ENCODE measurements at regions not wholly inside any gene's neighbourhood (a gene's known extent, or its start where the extent isn't known, plus 50 kb on each side); places are given as distances from the start of the nearest gene placed in this dataset.

DNA sequence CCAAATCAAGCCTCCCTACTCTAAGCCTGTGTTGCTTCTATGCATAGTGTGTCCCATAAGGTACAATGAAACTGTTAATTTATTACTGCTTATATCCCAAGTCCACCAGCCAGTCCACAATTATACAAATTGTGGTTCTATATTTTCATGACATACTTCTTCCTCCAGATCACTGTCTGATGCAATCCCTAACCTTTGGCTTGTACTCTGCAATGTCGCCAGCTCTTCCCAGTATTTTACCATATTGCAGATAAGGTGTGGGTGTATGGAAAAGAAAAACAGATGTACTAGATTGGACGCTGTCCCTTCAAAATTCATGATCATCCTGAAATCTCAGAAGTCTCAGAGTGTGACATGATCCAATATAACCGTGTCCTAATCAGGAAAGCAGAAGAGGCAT is 286.2 kb downstream of the GASK1B start:
- DNase-seq (ENCODE audit: low spot score), result no peak

GRCh38 chr4:157885811-157886210 is 287.0 kb downstream of the GASK1B start:
- DNase-seq (ENCODE audit: low spot score), result no peak

GRCh38 chr4:157882901-157883300 is 289.9 kb downstream of the GASK1B start:
- DNase-seq (ENCODE audit: low spot score), result no peak

DNA sequence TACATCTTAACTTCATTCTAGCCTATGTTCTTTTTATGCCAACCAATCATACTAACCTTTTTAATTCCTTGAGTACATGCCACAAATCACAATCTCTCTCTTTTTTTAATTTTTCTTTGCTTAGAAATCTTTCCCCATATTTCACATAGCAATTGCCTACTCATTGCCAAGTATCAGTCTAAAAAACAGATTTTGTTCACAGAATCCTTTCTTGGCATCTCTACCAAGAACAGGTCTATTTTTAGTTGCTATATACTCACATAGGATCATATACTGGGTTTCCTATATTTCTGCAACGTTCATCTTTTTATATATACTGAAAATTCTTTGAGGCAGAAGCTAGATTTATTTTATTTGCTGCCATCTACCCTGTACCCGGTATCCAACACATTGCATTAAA is 292.1 kb downstream of the GASK1B start:
- no peak for DNase-seq (ENCODE audit: low spot score)

GRCh38 chr4:157854819-157855218 is 318.0 kb downstream of the GASK1B start:
- no peak for DNase-seq (ENCODE audit: low spot score)

DNA sequence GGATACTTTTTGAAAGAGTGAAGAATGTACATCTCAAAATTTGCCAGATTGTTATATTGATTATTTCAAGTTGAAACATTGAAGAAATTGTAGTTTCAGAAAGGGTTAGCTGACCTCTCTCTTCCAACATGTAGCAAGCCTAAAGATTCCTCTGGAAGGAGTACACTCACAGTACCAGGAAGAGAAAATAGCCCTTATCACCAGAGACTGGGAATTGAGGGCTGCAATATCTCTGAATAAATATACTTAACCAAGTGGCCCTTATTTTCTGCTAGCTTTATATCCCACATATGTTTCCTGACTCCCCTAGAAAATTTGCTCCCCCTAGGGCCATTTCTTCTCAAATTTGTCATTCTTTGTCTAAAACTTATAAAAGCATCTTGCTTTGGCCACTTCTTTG is 332.2 kb downstream of the GASK1B start:
- no peak for DNase-seq (ENCODE audit: low spot score)

- no peak for DNase-seq (ENCODE audit: low spot score)
Measured at GRCh38 chr4:157840034-157840433, 332.8 kb downstream of the GASK1B start.

DNA sequence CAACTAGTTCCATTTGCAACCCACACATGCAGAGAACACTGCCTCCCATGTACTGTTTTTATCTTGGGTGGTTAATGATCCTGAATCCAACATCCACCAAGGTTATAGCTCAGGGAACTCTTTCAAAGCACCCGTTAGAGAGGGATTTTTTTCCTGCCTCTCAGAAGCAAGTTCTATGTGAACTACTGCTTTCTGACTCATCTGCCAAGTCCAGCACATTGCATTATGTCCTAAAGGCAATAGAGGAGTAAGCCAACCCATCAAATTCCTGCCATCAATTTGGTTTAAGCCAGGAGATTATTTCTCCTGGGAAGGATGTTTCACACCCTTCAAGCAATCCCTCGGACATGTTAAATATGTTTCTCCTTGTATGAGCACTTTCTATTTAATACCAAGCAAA is 334.5 kb downstream of the GASK1B start:
- DNase-seq (ENCODE audit: low spot score), result no peak

DNA sequence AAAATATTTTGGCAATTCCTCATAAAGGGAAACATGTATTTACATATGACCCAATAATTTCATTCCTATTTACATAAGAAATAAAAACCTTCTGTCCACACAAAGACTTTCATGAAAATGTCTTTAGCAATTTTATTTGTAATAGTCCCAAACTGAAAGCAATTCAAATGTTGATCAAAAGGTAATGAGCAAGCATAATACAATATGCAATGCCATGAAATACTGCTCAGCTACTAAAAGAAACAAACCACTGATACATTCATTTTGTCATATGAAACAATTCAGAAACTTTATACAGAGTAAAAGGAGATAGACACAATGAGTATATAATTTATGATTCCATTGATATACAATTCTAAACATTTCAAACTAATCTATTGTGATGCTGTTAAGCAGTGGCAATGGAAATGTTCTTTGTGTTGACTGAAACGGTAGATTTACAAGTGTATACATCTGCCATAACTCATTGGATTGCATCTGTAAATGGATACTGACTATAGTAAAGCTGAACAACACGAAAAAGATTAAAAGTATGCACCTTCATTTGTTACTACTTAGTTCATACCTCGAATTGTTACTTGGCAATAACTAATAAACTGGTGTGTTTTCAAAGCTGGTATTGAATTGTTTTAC is 335.6 kb downstream of the GASK1B start:
- DNase-seq (ENCODE audit: low spot score), result no peak

GRCh38 chr4:157832596-157832995 is 340.2 kb downstream of the GASK1B start:
- no peak for DNase-seq (ENCODE audit: low spot score)

- DNase-seq (ENCODE audit: low spot score), result no peak
Measured at GRCh38 chr4:157824021-157824420, 348.8 kb downstream of the GASK1B start.

- no peak for DNase-seq (ENCODE audit: low spot score)
Measured at GRCh38 chr4:157821814-157822213, 351.0 kb downstream of the GASK1B start.

DNA sequence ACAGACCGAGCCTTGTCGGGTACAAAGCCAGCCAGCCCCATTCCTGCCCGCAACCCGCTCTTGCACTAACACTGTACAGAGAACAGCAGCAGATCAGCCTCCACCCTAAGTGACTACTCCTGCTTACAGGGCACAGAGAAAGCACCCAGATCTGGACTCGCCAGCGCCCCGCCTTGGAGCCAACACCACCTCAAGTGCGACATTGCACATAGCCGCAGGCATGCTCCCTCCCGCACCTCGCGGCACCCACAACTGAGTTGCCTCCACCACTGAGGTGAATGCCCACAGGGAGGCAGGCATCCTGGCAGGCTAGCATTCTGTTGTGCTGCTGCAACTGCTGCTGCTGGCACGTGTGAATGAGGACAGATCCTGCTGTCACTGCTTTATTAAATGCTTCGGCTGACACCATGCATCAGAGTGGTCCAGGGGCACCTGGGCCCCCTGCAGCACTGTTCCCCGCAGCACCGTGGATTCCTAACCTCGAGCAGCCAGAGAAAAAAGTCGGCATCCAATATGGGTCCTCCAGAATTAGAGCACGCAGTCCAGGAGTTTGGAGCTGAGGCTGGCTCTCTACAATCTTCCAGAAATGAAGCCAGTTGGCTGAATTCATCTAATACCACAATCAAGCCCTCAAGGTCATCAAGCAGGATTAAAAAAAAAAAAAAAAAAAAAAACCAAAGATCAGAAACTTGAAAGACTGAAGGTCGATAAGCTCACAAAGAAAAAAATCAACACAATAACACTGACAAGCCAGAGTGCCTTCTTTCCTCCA is 352.9 kb downstream of the GASK1B start:
- DNase-seq (ENCODE audit: low spot score), result no peak

GRCh38 chr4:157818946-157819692 is 353.7 kb downstream of the GASK1B start:
- no peak for DNase-seq (ENCODE audit: low spot score)

DNA sequence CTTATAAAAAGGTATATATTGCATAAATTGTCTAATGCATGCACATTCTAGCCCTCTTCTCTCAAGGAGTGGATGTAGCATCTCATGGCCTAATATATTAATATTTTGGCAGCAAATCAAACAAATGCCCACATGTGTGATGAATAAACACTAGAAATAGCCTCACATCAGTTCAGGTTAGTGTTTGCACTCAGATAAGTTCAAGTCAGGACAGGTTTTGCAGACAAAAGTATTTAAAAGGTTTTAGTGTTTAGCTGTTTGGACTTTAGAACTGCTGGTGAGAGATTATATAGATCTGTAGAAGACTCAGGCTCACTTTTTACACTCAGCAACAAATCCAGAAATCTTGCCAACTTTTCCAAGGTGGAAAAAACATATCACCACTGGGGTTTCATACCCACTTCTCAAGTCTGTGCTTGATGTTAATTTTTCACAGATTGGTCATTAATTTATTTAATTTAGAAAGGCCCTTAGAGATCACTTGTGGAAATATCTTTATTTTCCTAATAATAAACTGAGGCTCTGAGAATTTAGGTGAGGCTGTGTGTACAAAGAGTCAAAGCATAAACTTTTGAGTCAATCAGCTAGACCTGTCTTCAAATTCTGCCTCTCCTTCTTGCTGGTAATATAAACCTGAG is 362.6 kb downstream of the GASK1B start:
- DNase-seq (ENCODE audit: low spot score), result no peak

DNA sequence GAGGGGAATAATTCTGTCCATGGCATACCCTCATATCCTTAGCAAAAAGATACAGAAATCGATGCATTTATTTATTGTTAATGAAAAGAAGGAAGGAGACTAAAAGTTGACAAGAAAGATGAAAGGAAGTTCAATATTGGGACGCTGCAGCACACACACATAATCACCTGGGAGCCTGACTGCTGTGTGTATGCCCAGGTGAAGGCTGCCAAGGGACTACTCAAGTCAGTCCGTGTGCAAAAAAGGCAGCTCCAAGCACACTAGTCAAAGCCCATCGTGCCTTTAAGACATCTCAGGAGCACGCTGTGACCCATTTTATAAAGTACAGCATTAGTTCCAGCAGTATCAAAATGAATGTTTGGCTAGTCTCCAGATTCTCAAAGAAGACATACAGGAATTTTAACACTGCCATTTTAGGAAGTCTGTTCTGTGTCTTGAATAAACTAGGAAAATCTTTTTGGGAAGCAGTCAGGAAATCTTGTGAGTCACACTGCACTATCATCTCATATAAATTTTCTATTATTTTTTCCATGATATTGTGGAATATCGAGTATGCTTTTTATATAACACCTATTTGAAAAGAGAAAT is 363.9 kb downstream of the GASK1B start:
- DNase-seq (ENCODE audit: low spot score), result no peak

DNA sequence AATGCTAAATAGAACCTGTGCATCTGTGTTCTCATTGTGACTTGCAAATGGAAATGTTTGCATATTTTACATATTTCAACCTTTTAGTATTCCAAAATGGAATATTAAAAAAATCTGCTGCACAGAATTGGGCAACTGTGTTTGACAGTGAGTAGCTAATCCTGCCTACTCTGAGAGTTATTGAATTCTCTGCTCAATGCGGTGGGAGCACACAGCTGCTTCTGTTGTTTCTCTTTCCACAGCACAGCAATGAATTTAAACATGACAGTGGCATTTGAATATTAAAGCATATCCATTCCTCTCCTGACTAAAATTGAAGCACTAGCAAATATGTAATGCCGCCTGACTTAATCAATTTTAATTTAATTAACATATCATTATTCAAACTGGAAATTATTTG is 366.6 kb downstream of the GASK1B start:
- DNase-seq (ENCODE audit: low spot score), result no peak

DNA sequence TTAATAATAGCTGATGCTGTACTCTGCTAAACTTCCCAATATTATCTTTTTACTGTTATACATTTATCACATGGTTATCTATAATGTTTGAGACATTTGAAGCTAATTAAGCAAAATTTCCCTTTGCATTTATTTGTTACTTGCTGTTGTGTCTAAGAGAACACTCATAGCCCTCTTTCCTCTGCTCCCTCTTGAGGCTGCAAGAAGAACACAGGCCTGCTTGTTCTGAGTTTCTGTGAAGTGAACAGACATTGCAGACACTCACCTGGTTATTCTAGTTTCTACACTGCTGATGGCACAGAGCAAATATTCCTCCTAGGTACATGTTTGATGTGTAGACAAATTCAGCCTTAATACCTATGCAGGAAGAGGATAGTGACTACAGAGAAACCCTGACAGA is 367.8 kb downstream of the GASK1B start:
- DNase-seq (ENCODE audit: low spot score), result peak; percentile 7

DNA sequence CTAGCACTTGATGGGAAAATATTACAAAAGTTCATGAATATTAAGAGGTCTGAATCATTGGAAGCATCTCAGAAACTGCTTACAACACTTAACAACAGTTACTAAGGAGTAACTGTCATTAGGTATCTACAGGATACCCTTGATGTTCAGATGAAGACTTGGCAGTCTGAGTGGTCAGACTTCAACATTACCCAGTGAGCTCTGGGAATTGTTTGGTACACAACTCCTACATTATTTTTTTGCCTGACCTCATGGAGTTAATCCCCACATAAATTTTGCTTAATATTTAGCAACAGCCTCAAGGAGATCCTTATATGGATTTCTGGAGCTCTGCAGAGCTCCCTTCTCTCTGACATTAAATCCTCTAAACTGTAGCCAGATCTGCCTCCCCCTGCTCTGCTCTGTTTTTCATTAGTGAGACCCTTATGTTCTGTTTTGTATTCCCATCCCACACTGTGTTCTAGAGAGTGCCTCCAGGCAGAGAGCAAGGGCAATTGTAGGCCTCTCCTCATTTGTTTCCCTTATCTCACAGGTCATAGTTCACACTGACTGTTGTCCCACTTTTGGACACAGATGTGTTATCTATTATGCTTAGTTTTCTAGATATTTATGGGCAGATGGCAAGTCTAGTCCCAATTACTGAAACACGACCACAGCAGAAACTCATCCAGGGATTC is 368.8 kb downstream of the GASK1B start:
- no peak for DNase-seq (ENCODE audit: low spot score)

GRCh38 chr4:157803421-157803820 is 369.4 kb downstream of the GASK1B start:
- DNase-seq (ENCODE audit: low spot score), result no peak

GRCh38 chr4:157795495-157795894 is 377.3 kb downstream of the GASK1B start:
- no peak for DNase-seq (ENCODE audit: low spot score)

All from HT-29 (cell line).